ENCODE measurements at regions not wholly inside any gene's neighbourhood (a gene's known extent, or its start where the extent isn't known, plus 50 kb on each side); places are given as distances from the start of the nearest gene placed in this dataset.

DNA sequence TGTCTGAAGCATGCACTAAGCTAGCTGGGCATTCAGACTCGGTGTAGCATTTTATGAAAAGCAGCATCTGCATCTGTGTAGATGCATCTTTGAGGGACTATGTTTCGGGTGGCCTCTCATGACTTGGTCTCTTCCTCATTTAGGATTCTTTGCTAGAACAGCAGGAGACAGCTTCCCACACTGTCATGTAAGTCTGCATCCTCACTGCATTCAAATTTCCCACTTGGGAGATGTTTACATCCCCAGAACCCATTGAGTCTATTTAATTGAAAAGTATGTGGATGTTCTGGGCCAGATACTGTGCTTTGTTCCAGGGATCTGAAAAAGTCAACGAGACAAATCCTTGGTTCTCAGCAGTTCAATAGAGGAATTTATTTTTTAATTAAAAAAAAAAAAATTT lies 198.6 kb upstream of the EEF2KMT start:
- TF ChIP-seq, protein P1, sequence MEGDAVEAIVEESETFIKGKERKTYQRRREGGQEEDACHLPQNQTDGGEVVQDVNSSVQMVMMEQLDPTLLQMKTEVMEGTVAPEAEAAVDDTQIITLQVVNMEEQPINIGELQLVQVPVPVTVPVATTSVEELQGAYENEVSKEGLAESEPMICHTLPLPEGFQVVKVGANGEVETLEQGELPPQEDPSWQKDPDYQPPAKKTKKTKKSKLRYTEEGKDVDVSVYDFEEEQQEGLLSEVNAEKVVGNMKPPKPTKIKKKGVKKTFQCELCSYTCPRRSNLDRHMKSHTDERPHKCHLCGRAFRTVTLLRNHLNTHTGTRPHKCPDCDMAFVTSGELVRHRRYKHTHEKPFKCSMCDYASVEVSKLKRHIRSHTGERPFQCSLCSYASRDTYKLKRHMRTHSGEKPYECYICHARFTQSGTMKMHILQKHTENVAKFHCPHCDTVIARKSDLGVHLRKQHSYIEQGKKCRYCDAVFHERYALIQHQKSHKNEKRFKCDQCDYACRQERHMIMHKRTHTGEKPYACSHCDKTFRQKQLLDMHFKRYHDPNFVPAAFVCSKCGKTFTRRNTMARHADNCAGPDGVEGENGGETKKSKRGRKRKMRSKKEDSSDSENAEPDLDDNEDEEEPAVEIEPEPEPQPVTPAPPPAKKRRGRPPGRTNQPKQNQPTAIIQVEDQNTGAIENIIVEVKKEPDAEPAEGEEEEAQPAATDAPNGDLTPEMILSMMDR (tag by site-specific recombination; IDR thresholded peaks at IDR 0.05) = no peak
- TF ChIP-seq ZNF24 (tag by site-specific recombination; IDR thresholded peaks at IDR 0.05) (no peak), YY1 (tag by site-specific recombination; IDR thresholded peaks at IDR 0.05) (no peak), GLIS1 (tag by site-specific recombination; IDR thresholded peaks at IDR 0.05) (no peak), ZNF544 (tag by site-specific recombination; IDR thresholded peaks at IDR 0.05) (no peak), KLF16 (tag by site-specific recombination; IDR thresholded peaks at IDR 0.05) (no peak), ZNF776 (tag by site-specific recombination; IDR thresholded peaks at IDR 0.05; ENCODE audit: borderline replicate concordance) (no peak), ZNF510 (tag by site-specific recombination; IDR thresholded peaks at IDR 0.05; ENCODE audit: insufficient replicate concordance) (no peak), TRIM28 (IDR thresholded peaks at IDR 0.05; ENCODE audit: borderline replicate concordance, low read length) (no peak), ZNF777 (tag by site-specific recombination; IDR thresholded peaks at IDR 0.05; ENCODE audit: borderline replicate concordance) (no peak)
- TF ChIP-seq, protein P2, sequence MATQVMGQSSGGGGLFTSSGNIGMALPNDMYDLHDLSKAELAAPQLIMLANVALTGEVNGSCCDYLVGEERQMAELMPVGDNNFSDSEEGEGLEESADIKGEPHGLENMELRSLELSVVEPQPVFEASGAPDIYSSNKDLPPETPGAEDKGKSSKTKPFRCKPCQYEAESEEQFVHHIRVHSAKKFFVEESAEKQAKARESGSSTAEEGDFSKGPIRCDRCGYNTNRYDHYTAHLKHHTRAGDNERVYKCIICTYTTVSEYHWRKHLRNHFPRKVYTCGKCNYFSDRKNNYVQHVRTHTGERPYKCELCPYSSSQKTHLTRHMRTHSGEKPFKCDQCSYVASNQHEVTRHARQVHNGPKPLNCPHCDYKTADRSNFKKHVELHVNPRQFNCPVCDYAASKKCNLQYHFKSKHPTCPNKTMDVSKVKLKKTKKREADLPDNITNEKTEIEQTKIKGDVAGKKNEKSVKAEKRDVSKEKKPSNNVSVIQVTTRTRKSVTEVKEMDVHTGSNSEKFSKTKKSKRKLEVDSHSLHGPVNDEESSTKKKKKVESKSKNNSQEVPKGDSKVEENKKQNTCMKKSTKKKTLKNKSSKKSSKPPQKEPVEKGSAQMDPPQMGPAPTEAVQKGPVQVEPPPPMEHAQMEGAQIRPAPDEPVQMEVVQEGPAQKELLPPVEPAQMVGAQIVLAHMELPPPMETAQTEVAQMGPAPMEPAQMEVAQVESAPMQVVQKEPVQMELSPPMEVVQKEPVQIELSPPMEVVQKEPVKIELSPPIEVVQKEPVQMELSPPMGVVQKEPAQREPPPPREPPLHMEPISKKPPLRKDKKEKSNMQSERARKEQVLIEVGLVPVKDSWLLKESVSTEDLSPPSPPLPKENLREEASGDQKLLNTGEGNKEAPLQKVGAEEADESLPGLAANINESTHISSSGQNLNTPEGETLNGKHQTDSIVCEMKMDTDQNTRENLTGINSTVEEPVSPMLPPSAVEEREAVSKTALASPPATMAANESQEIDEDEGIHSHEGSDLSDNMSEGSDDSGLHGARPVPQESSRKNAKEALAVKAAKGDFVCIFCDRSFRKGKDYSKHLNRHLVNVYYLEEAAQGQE (tag by site-specific recombination; IDR thresholded peaks at IDR 0.05) = no peak
- TF ChIP-seq, protein P3, sequence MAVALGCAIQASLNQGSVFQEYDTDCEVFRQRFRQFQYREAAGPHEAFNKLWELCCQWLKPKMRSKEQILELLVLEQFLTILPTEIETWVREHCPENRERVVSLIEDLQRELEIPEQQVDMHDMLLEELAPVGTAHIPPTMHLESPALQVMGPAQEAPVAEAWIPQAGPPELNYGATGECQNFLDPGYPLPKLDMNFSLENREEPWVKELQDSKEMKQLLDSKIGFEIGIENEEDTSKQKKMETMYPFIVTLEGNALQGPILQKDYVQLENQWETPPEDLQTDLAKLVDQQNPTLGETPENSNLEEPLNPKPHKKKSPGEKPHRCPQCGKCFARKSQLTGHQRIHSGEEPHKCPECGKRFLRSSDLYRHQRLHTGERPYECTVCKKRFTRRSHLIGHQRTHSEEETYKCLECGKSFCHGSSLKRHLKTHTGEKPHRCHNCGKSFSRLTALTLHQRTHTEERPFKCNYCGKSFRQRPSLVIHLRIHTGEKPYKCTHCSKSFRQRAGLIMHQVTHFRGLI (tag by site-specific recombination; IDR thresholded peaks at IDR 0.05) = no peak
- TF ChIP-seq, protein P4, sequence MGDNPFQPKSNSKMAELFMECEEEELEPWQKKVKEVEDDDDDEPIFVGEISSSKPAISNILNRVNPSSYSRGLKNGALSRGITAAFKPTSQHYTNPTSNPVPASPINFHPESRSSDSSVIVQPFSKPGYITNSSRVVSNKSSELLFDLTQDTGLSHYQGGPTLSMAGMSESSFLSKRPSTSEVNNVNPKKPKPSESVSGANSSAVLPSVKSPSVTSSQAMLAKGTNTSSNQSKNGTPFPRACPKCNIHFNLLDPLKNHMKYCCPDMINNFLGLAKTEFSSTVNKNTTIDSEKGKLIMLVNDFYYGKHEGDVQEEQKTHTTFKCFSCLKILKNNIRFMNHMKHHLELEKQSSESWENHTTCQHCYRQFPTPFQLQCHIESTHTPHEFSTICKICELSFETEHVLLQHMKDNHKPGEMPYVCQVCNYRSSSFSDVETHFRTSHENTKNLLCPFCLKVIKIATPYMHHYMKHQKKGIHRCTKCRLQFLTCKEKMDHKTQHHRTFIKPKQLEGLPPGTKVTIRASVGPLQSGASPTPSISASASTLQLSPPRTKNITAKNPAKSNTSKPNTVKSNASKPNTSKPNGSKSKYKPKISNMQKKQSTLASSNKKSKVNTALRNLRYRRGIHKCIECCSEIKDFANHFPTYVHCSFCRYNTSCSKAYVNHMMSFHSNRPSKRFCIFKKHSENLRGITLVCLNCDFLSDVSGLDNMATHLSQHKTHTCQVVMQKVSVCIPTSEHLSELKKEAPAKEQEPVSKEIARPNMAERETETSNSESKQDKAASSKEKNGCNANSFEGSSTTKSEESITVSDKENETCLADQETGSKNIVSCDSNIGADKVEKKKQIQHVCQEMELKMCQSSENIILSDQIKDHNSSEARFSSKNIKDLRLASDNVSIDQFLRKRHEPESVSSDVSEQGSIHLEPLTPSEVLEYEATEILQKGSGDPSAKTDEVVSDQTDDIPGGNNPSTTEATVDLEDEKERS (tag by site-specific recombination; IDR thresholded peaks at IDR 0.05) = no peak

Data from HEK293 (cell line).